ENCODE measurements at regions not wholly inside any gene's neighbourhood (a gene's known extent, or its start where the extent isn't known, plus 50 kb on each side); places are given as distances from the start of the nearest gene placed in this dataset.
A peak's percentile ranks its signal among the peaks of the same experiment; 100 is the strongest.

DNA sequence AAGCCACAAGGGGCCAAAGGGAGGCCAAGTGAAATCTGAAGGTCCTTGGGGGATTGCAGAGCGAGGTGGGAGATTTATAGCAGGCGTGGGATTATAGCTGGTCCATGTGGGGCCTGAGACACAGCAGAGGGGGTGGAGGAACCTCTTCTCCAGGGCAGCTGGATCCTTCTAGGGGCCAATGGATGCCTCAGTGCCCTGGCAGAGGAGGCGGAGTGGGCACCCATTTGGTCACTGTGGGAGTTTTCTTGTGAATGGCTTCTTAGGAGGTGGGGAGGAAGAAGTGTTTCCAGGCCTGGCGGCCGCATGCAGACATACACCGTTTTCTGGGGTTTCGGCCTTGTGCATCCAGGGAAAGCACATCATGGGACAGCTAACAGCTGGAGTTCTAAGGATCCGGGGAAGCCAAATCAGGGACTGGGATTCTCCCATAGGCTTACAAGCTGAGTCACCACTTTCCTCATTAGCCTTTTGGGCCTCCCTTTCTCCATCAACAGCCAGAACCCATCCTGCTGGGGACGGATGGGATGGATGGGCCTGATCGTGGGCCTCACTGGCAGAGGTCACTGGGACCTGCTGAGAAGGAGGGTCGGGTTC lies 76.5 kb downstream of the RHOU start:
- H3K27me3 ChIP-seq (ENCODE audit: insufficient read depth, low read depth): no peaks in the 10 kb centered on the region
- TF ChIP-seq, protein P1, sequence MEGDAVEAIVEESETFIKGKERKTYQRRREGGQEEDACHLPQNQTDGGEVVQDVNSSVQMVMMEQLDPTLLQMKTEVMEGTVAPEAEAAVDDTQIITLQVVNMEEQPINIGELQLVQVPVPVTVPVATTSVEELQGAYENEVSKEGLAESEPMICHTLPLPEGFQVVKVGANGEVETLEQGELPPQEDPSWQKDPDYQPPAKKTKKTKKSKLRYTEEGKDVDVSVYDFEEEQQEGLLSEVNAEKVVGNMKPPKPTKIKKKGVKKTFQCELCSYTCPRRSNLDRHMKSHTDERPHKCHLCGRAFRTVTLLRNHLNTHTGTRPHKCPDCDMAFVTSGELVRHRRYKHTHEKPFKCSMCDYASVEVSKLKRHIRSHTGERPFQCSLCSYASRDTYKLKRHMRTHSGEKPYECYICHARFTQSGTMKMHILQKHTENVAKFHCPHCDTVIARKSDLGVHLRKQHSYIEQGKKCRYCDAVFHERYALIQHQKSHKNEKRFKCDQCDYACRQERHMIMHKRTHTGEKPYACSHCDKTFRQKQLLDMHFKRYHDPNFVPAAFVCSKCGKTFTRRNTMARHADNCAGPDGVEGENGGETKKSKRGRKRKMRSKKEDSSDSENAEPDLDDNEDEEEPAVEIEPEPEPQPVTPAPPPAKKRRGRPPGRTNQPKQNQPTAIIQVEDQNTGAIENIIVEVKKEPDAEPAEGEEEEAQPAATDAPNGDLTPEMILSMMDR (conservative IDR thresholded peaks at IDR 0.05; ENCODE audit: low read depth, low read length): no peak
- peak overlapping the region; percentile 52; the same call in 1 of the 2 replicates for H2AFZ ChIP-seq (ENCODE audit: low read depth)
- no peaks in the 10 kb centered on the region for H3K79me2 ChIP-seq (ENCODE audit: insufficient read depth, low read depth)
- peaks cover 12% of the 10 kb centered on the region for H3K4me1 ChIP-seq (ENCODE audit: low read depth, poor library complexity, severe bottlenecking)
- peak overlapping the region; percentile 51; the same call in 1 of the 2 replicates for H3K4me2 ChIP-seq
- H3K36me3 ChIP-seq (ENCODE audit: insufficient read depth): no peaks in the 10 kb centered on the region; the same call in 1 of the 2 replicates
- peak overlapping the region; percentile 34; the same call in 1 of the 2 replicates for H3K27ac ChIP-seq
- H3K9ac ChIP-seq: no peak overlapping the region
- no peaks in the 10 kb centered on the region for H4K20me1 ChIP-seq (ENCODE audit: insufficient read depth)
- H3K4me3 ChIP-seq (IDR thresholded peaks at IDR 0.05; ENCODE audit: insufficient read depth, low read depth, low read length): no peak overlapping the region

DNA sequence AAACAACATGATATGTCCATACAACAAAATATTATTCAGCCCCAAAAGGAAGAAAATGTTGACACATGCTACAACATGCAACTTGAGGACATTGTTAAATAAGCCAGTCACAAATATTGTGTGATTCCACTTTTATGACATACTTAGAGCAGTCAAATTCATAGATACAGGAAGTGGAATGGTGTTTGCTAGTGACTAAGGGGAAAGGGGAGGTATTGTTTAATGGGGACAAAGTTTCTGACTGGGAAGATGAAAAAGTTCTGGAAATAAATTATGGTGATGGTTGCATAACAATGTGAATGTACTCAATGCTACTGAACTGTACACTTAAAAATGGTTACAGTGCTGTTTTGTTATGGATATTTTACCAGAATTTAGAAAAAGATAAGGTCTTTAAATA lies 77.7 kb downstream of the RHOU start:
- H3K4me1 ChIP-seq (ENCODE audit: low read depth, poor library complexity, severe bottlenecking): peaks cover 12% of the 10 kb centered on the region
- TF ChIP-seq, protein P1 (conservative IDR thresholded peaks at IDR 0.05; ENCODE audit: low read depth, low read length): no peak
- no peak overlapping the region for H3K27ac ChIP-seq
- no peak overlapping the region for H3K9ac ChIP-seq
- no peak overlapping the region for H3K4me3 ChIP-seq (IDR thresholded peaks at IDR 0.05; ENCODE audit: insufficient read depth, low read depth, low read length)
- H3K36me3 ChIP-seq (ENCODE audit: insufficient read depth): no peaks in the 10 kb centered on the region; the same call in 1 of the 2 replicates
- no peak overlapping the region for H2AFZ ChIP-seq (ENCODE audit: low read depth)
- no peaks in the 10 kb centered on the region for H3K79me2 ChIP-seq (ENCODE audit: insufficient read depth, low read depth)
- no peaks in the 10 kb centered on the region for H3K27me3 ChIP-seq (ENCODE audit: insufficient read depth, low read depth)
- H4K20me1 ChIP-seq (ENCODE audit: insufficient read depth): no peaks in the 10 kb centered on the region
- no peak overlapping the region for H3K4me2 ChIP-seq

DNA sequence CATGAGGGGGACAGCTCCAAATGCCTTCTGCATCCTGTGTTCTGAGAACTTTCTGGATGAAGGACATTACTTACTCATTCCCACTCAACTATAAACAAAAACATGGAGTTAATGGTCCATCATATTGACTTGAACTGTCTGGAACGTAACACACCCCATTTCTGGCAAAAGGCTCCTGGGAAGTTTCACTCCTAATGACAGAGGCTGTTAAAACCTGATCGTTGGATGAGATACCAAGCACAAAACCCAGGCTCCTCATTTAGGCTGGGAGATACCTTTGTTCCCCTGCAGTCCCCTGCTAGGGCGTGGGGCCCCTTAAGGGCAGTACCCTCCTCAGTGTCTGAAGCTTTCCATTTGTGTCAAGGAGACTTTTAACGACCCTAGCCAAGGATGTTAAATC lies 78.9 kb downstream of the RHOU start:
- H3K4me3 ChIP-seq (IDR thresholded peaks at IDR 0.05; ENCODE audit: insufficient read depth, low read depth, low read length): no peak overlapping the region
- H3K27me3 ChIP-seq (ENCODE audit: insufficient read depth, low read depth): no peaks in the 10 kb centered on the region
- H2AFZ ChIP-seq (ENCODE audit: low read depth): no peak overlapping the region
- no peaks in the 10 kb centered on the region for H3K79me2 ChIP-seq (ENCODE audit: insufficient read depth, low read depth)
- H3K4me1 ChIP-seq (ENCODE audit: low read depth, poor library complexity, severe bottlenecking): peaks cover 12% of the 10 kb centered on the region
- H3K9ac ChIP-seq: no peak overlapping the region
- H4K20me1 ChIP-seq (ENCODE audit: insufficient read depth): no peaks in the 10 kb centered on the region
- no peak overlapping the region for H3K27ac ChIP-seq
- no peak overlapping the region for H3K4me2 ChIP-seq
- H3K36me3 ChIP-seq (ENCODE audit: insufficient read depth): no peaks in the 10 kb centered on the region; the same call in 1 of the 2 replicates
- TF ChIP-seq, protein P1 (conservative IDR thresholded peaks at IDR 0.05; ENCODE audit: low read depth, low read length): no peak

DNA sequence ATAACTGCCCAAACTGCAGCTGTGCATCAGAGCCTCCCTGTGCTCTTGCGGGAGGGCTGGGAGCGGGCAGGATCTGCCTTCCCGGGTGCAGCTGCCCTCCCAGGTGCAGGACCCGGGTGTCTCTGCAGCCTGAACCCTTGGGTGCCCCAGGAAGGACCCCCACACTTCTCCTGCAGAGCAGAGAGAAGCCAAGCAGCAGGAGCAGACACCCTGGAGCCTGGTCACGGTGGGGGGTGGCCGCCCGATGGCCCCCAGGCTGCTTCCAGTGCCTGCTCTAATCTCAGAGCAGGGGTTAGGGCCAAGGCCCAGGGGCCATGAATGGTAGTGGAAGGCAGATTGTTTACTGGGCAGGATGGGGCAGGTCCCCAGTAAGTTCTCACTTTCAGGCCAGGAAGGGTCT lies 83.0 kb downstream of the RHOU start:
- H3K27ac ChIP-seq: no peak overlapping the region
- no peaks in the 10 kb centered on the region for H3K79me2 ChIP-seq (ENCODE audit: insufficient read depth, low read depth)
- H3K4me1 ChIP-seq (ENCODE audit: low read depth, poor library complexity, severe bottlenecking): no peaks in the 10 kb centered on the region
- no peak overlapping the region for H3K4me3 ChIP-seq (IDR thresholded peaks at IDR 0.05; ENCODE audit: insufficient read depth, low read depth, low read length)
- TF ChIP-seq, protein P1 (conservative IDR thresholded peaks at IDR 0.05; ENCODE audit: low read depth, low read length): no peak
- H3K36me3 ChIP-seq (ENCODE audit: insufficient read depth): no peaks in the 10 kb centered on the region; the same call in 1 of the 2 replicates
- H3K9ac ChIP-seq: no peak overlapping the region
- no peak overlapping the region for H2AFZ ChIP-seq (ENCODE audit: low read depth)
- H3K4me2 ChIP-seq: no peak overlapping the region
- H4K20me1 ChIP-seq (ENCODE audit: insufficient read depth): no peaks in the 10 kb centered on the region
- no peaks in the 10 kb centered on the region for H3K27me3 ChIP-seq (ENCODE audit: insufficient read depth, low read depth)
